Mucosa of gallbladder (tissue), 1 donor: ENCODE measurements at regions not wholly inside any gene's neighbourhood (a gene's known extent, or its start where the extent isn't known, plus 50 kb on each side); places are given as distances from the start of the nearest gene placed in this dataset.

Source experiments
- DNase-seq: peaks from one replicate; pipeline ENCODE4 v3.0.0-alpha.2; 2020; ENCODE audit warnings: low spot score
- donor health status: DM: no; HTN: no; CAD: no.

DNA sequence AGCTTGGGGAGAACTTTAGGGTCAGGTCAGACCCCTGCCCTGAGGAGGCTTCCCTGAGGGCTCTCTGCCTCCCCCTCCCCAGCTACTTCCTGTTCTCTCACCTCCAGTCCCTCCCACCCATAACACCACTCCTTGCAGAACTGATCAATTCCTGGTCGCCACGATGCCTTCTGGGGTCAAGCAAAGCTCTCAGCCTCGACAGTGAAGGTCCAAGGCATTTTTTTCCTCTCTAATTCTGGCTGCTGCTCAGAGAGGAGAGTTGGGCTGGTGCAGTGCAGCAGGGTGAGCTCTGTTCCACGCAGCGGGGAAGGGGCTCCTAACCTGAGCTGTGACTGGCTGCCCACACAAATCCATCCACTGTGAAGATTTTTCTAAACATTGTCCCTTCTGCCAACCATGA, 628.4 kb downstream of the BRD1 start:
- no peak for DNase-seq

DNA sequence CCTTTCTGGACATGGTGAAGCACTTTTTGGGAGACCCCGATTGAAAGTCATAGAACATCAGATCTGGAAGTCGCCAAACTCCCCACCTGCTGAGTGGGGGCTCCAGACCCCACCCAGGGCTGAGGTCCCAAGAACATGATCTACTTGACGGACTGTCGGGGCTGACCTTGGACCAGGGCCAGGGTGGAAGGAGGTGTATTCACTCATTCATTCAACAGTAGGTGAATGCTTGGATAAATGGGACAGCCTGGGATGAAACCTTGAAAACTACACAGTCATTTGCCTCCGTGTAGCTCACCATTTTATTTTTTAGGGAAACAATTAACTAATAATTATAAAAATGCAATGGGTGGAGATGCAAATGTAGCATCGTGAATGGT, 629.0 kb downstream of the BRD1 start:
- no peak for DNase-seq

DNA sequence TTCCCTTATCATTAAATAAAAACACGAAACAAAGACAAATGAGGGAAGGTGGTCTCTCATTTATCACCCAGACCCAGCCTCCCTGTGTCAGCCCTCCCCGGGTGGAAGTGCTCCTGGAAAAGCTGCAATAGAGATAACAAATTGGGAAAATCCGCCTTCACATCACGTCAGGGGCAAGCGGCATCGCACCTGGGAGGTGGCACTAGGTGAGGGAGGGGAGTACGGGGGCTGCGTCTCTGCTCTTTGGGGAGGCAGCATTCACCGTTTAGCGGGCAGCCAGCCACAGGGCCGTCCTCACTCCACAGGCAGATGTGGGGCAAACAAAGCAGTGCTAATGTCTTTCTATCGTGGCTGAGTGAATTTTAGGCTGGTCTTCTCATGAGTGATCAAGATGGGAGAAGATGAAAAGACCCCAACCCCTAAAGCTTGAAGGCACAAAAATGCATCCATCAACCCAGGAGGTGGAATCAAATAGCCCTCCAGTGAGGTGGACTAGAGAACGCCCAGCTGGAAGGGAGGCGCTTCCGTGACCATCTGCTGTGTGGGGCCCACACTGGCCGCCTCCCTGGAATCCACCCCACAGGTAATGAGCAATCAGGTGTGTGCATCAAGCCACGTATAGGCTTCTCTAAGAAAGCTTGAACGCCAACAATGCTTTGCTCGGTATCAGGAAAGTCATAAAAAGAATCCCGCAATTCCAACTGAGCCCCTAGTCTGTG, 629.5 kb downstream of the BRD1 start:
- DNase-seq = no peak

DNA sequence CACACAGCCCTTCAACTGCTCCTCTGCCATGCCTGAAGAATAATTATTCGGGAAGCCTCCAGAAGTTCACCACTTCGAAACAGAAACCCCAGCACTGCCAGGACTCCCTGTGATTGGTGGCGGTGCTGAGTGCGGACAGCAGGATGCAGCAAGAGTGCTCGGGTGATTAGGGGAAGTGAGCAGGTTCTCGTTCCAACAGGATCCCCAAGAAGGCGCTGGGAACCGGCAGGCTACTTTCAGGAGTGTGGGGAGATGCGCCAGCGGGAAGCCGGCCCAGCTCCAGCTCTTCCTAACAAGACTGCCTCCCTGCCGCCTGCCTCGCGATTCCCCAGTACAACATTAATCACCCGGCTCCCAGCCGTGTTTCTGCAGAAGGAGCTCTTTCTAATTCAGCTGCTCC, 630.2 kb downstream of the BRD1 start:
- DNase-seq = no peak

DNA sequence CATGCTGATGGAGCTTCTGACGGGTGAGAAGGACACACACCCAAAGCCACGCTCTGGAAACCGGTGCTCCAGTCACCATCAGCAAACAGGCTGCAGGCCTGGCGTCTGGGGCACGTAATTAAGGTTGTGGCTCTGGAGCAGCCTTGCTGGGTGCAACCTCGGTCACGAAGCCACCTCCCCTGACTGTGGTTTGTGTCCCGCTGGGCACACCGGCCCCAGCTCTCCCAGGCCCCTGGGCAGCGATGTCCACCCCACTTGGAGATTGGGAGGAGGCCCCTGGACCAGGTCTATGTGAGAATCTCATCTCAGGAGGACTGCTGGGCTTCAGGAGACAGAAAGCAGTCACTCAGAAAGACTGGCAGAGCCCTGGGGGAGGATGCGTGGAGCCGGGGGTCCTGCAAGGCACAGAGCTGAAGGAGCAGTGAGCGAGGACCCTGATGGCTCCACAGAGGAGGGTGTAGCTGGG, 631.6 kb downstream of the BRD1 start:
- DNase-seq = no peak

DNA sequence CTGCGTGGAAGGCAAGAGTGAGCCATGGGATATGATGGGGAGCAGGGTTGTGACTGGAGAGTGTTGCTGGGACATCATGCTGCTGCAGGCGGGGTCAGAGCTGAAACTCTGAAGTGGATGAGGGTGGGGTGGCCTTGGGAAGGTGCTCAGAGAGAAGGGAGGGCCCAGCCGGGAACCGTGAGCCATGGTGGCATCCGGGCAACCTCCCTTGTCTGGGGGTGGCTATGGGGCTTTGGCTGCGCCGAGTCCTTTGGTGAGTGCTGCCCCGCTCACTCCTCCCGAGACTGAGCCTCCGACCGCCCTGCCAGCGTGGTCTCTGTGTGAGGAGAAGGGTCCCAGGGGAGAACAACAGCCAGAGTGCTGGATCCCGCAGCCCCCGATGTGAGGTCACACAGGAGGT, 632.0 kb downstream of the BRD1 start:
- DNase-seq = no peak

DNA sequence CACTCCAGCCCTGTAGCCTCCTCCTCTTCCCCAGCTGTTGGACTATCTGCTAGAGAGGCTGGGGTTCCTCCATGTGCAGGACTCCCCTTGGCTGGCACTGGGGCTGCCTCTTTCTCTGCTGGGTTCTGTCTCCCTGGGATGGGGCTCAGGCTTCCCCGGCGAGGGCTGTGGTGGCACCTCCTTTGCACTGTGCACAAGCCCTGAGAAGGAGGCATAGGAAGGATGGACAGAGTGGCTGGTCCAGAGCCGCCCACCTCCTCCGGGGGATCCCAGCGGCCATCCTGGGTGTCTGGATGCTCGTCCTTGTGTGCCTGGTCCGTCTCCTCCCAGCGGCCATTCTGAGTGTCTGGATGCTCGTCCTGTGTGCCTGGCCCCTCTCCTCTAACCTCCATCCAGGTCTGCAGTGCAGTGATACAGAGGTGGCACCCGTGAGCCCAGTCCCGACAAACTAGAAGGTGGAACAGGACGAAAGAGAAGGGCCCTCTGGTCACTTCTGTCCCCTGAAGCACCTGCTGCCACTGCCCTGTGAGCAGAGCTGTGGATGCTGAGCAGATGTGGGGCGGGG, 633.7 kb downstream of the BRD1 start:
- no peak for DNase-seq

DNA sequence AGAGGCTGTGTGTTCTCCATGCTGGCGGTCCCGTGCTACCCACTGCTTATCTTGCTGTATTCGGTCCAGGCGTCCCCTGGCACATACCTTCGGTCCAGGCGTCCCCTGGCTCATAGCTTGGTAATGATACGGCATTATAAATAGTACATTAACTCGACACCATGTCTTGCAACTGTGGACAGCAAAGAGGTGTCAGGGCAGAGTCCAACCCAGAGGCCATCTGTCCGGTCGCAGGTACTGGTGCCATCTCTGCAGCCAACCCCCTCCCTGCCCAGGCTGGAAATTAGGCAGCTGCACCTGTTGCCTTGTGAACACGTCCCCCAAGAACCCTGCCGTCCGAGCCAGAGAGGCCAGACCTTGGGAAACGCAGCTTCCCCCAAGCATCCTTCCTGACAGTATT, 634.3 kb downstream of the BRD1 start:
- no peak for DNase-seq

DNA sequence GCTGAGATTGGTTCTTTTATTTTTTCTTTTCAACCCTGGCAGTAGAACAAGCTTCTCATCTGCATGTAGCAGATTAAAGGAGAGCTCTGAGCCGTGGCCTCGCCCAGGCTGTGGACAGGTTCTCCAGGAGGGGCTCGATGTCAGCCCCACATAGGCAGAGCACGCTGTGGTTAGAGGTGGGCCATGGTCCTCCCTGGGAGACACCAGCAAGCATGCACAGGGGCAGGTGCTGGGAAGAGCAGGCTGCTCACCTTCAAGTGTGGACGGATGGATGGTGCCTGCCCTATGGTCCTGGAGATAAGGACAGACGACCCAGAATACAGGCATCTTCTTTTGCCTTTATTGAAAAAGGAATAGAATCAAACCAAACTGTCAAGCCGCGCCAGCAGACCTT, 634.8 kb downstream of the BRD1 start:
- DNase-seq = no peak

DNA sequence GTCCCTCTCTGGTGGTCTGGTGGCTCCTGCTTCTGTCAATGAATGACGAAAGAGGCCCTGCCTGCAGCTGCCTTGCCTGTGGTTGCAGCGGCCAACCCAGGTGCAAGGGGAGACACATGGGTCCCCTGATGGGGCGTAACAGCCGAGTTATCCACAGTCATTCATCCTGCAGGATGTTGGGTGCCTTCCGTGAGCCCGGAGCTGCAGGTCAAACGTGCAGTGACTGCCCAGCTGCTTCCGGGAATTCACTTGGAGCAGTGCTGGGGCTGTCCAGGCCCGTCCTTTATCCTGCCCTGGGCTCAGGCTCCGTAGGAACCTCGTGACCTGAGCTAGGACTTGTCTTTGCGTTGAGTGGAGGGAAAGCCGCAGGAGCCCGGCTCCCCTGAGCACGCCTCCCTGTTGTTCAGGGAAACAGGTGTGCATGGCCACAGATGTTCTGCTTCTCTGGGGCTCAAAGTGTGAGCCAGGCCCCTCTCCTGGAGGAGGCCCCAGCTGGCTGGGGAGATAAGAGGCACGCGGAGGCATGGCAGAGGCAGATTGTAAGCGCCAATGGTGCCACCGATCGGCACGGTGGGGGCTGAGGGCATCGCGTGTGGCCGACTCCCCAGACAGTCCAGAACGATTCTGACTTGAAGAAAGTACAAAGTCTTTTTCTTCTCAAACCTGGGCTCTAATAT, 635.4 kb downstream of the BRD1 start:
- DNase-seq = no peak

DNA sequence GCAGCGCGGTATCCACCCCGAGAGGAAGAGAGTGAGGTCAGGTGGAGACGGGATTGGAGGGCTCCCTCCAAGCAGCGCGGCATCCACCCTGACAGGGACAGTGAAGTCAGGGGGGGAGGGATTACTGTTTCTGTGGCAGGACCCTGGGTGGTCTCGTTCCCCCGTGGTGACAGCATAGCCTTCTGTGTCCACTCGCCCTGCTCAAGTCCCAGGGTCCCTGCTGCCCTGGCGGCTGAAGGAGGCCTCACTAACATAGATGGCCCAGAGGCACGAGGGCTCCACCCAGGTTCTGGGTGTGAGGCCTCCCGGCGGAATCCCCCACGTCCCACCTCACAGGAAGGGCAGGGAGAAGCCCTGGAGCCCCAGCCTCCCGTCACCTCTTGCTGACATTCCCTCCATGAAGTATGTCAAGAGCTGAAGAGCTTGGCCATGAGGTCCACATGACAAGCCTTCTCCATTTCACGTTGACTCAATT, 636.1 kb downstream of the BRD1 start:
- DNase-seq = no peak

DNA sequence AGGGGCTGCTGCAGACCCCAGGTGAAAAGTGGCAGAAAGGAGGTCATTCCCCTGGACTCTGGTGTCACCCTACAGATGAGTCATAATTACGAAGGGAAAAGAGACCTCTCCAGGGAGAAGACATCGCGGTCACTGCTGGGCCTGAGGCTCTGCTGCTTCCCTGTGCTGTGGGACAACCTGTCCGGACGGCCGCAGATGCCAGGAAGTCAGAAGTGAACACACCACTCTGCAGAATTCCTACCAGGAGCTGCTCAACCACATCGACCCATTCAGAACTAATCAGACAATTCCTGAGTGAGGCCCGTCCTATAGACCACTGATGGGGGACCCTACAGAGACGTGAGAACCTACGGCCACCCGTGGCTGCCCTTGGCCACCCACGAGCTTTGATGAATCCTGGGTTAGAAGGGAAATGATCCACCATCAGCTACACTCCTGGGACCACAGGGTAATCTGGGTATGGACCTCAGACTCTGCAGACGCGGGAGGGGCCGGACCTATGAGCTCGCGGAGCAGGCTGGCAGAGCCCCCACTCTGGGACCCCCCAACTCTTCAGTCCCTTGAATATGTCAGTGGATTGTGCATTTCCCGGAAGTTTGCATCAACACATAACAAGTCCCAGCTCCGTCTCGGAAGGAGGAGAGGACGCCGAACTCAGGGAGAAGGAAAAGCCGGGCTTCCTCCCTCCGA, 636.7 kb downstream of the BRD1 start:
- DNase-seq = no peak

DNA sequence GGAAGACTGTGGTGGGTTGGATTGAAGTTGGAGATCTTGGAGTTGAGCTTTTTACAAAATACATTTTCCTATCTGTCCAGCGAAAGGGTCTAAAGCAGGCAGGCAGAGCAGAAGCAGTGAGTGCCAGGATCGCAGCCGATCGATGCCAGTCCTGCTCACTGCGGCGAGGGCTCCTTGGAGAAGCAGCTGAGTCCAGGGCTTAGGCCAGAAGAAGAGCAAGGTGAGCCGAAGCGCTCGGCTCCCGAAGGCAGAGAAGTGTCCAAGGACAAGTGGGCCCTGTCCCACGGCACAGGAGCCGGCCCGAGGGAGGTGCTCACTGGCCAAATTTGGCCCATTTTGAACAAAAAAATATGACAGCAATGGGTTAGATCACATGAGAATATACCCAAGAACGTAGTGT, 637.8 kb downstream of the BRD1 start:
- no peak for DNase-seq

DNA sequence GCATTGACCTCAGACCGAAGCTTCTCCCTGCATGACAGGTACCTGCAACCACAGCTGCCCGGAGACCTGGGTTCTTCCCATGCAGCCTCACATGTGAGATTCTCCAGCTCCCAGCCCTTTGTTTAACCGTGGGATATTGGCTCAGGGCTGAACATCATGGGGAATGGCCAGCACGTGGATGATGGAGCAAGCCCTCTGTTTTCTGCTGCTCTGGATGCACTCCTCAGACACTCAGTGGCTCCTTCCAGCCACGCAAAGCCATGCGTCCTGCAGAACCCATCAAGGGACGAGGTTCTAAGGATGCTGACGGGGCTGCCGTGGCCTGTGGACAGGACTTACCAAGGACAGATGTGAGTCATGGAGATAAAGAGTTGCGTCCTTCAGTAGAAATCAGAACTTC, 639.1 kb downstream of the BRD1 start:
- DNase-seq = no peak

DNA sequence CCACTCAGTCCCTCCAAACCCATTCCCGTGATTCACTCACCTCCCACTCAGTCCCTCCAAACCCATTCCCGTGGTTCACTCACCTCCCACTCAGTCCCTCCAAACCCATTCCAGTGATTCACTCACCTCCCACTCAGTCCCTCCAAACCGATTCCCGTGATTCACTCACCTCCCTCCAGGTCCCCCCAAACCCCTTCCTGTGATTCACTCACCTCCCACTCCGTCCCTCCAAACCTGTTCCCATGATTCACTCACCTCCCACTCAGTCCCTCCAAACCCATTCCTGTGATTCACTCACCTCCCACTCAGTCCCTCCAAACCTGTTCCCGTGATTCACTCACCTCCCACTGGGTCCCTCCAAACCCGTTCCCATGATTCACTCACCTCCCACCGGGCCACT, 639.6 kb downstream of the BRD1 start:
- DNase-seq = no peak

DNA sequence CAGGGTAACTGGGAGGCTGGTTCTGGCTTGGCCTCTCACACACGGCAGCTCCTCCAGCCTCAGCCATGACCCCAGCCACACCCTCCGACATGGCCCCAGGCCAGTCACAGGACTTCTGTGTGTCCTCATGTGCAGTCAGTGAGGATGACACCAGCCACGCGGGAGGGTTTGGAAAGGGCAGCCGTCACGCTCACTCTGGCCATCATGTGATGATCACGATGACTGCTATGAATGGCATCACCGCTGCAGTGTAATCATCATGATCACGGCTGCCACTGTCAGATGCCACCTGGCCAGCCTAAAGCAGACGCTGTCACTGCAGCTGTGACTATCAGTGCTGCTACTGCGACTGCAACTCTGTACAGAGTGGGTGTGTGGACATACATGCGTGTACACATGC, 640.9 kb downstream of the BRD1 start:
- DNase-seq = no peak

DNA sequence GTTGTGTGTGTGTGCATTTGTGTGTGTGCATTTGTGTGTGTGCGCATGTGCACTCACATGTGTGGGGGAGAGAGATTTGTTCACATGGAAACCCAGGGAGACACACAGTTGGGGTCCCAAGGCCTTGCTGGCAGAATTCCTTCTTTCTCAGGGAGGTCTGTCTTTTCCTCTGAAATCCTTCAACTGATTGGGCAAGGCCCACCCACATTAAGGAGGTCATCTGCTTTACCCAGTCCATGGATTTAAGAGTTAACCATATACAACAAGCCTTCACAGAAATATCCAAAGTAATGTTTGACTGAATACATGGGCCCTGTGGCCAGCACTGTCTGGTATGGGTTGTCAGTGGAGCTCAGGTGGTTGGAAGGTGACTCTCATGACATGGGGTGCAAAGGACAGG, 641.4 kb downstream of the BRD1 start:
- no peak for DNase-seq

DNA sequence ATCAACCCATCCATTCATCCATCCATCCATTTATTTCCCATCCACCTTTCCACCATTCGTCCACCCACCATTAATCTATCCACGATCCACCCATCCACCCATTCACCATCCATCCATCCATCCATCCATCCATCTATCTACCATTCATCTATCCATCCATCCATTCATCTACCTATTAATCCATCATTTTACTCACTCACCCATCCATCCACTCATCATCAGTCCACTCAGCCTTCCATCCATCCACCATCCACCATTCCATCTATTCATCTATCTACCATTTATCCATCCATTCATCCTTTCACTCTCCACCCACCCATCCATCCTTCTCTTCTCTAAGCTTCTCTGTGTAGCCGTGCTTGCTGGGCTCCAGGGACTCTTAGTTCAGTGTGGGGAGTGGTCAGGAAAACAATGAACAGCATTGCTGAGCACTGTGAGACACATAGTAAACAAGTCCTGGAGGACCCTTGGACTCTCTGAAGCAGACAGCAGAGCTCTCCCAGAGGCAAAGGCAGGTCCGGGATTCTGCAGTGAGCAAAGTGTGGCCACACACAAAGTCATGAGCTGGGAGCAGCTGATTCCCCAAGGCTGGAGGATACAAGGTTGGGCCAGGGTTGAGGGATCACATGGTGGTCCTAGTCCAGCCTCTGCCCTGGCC, 642.2 kb downstream of the BRD1 start:
- no peak for DNase-seq

DNA sequence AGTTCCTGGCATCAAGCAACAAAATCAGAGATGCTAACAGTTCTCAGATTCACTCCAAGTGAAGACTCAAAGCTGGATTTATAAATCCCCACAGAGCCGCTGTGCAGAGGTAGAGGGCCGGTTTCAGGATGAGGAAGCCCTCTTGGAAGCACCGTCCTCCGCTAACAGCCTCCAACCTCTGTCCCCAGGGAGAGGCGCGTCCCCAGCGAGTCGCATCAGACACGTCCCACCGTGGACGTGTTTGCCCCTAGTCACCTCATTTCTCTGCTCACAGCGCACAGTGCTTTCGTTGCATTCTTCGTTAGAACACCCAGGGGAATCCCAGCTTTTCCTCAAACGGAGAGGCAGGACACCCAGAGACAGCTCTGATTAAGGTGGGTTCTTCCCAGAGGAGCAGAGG, 642.9 kb downstream of the BRD1 start:
- no peak for DNase-seq

DNA sequence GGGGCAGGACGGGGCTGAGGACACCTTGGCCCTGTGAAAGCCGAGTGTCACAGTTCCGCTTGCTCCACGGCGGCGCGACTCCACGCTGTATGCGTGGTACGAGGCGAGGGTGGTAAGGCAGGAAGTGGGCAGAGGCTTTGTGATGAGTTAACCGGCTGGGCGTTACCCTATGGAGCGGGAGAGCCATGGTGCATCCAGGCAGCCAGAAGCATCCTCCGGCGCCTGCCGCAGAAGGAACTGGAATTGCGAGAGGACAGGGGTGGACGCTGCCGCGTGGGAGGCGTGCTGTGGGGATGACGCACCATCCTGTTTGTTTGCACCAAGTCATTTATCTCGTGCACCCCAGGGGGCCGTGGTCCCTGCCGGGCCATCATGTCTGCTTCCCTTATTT, 643.9 kb downstream of the BRD1 start:
- DNase-seq = no peak

DNA sequence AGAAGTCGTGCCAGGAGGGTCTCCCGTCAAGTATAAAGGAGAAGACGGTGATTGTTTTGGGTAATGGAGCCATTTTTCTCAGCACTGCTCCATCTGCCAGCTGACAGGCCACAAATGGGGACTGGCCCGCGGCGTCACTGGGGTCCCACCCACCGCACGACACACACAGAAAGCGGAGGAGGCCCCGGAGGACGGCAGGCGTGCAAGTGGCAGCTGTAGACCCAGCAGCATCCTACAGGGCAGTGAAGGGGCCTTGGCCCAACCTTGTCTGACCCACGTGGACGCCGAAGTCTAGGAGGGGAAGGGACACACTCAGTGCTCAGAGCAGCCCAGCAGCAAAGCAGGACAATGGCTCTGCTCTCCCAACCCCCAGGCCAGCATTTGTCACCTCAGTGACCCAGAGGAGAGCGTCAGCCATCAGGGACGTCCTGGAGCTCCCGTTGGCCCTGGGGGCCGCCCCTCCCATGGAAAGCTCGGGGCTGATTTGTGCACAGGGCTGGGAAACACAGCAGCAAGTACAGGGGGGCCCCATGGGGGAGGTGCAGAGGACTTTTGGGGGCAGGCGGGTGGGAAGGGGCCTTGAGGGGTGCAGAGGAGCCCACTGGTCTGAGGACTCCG, 644.4 kb downstream of the BRD1 start:
- DNase-seq = no peak

DNA sequence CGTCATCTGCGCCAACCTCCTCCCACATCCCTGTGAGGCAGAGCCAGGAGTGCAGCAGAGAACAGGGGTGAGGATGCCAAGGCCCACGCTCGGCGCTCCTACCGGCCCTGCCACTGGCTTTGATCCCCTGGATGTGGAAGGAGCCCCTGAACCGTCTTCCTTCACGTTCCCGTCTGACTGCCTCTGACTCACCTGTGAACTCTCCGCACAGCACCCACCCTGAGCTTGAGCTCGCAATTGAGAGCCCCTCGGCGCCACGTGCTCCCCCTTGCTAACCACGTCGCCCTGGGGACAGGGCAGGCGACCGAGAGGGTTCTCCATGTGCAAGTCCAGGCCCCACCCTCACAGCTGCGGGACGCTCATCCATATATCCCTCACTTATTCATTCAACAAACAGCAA, 645.3 kb downstream of the BRD1 start:
- DNase-seq = no peak
